ENCODE measurements at regions not wholly inside any gene's neighbourhood (a gene's known extent, or its start where the extent isn't known, plus 50 kb on each side); places are given as distances from the start of the nearest gene placed in this dataset.

GRCh38 chr17:52789829-52790228 is 631.3 kb upstream of the CA10 start:
- DNase-seq (ENCODE audit: low read depth) = no peak
- no peak for TF ChIP-seq CTCF (conservative IDR thresholded peaks at IDR 0.05; ENCODE audit: low read depth, low read length)

GRCh38 chr17:52776234-52776633 is 617.7 kb upstream of the CA10 start:
- no peak overlapping the region for H3K4me3 ChIP-seq (ENCODE audit: low read depth, low read length)
- DNase-seq (ENCODE audit: low read depth) = no peak
- TF ChIP-seq CTCF (conservative IDR thresholded peaks at IDR 0.05; ENCODE audit: low read depth, low read length) = no peak

More at GRCh38 chr17:52789829-52790228, 631.3 kb upstream of the CA10 start:
- H3K4me3 ChIP-seq (ENCODE audit: low read depth, low read length) = no peak overlapping the region

GRCh38 chr17:52762794-52763167 is 604.3 kb upstream of the CA10 start:
- TF ChIP-seq CTCF (conservative IDR thresholded peaks at IDR 0.05; ENCODE audit: low read depth, low read length) = no peak
- no peak for DNase-seq (ENCODE audit: low read depth)
- H3K4me3 ChIP-seq (ENCODE audit: low read depth, low read length) = no peak overlapping the region

- no peak for TF ChIP-seq CTCF (conservative IDR thresholded peaks at IDR 0.05; ENCODE audit: low read depth, low read length)
- DNase-seq (ENCODE audit: low read depth) = no peak
- no peak overlapping the region for H3K4me3 ChIP-seq (ENCODE audit: low read depth, low read length)
Measured at GRCh38 chr17:52762147-52762793, 603.8 kb upstream of the CA10 start.

DNA sequence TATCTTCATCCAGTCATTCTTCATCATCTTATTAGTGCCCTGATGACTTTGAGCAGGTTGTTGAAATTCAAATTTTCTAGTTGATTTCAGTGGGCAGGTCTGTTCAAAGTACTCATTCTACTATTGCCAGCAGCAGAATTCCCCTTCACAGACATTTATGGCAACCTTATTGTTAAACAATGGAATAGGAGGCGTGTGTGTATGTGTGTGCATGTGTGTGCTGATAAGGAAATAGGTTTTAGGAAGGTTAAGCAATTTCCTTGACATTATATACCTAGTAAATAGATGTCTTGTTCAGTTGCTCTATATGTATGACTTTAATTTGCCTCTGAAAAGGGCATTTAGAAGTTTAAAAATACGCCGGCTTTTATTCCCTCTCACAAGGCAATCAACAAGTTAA is 601.4 kb upstream of the CA10 start:
- no peak for TF ChIP-seq CTCF (conservative IDR thresholded peaks at IDR 0.05; ENCODE audit: low read depth, low read length)
- H3K4me3 ChIP-seq (ENCODE audit: low read depth, low read length) = no peak overlapping the region

GRCh38 chr17:52758481-52758880 is 600.0 kb upstream of the CA10 start:
- no peak for DNase-seq (ENCODE audit: low read depth)
- TF ChIP-seq CTCF (conservative IDR thresholded peaks at IDR 0.05; ENCODE audit: low read depth, low read length) = no peak

More for the DNA sequence above, 601.4 kb upstream of the CA10 start:
- no peak for DNase-seq (ENCODE audit: low read depth)

GRCh38 chr17:52756746-52757145 is 598.2 kb upstream of the CA10 start:
- DNase-seq (ENCODE audit: low read depth) = no peak
- no peak overlapping the region for H3K4me3 ChIP-seq (ENCODE audit: low read depth, low read length)
- TF ChIP-seq CTCF (conservative IDR thresholded peaks at IDR 0.05; ENCODE audit: low read depth, low read length) = no peak

More at GRCh38 chr17:52758481-52758880, 600.0 kb upstream of the CA10 start:
- no peak overlapping the region for H3K4me3 ChIP-seq (ENCODE audit: low read depth, low read length)

Data from epithelial cell of proximal tubule (primary cell).